ENCODE measurements at regions not wholly inside any gene's neighbourhood (a gene's known extent, or its start where the extent isn't known, plus 50 kb on each side); places are given as distances from the start of the nearest gene placed in this dataset.

DNA sequence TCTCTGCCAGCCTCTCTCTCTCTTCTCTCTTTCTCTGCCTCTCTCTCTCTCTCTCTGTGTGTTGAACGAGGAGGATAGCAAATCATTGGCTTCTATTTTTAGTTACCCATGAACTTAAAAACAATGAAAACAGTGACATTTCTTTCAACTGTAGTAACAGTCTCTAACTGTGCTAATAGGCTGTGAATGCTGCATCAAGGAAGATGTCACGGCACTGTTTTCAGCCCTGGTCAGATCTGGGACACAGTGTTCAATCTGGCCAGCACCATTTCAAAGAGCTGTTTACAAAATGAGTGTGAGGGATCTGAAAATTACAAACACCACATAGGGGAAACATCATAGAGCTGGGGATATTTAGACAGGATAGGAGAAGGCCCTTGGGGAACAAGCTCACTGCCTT lies 717.0 kb downstream of the FGF9 start:
- Mint-ChIP-seq H3K4me1 (peaks cover 23% of the 10 kb centered on the region), H3K4me3 (no peak overlapping the region), H3K36me3 (ENCODE audit: low read depth) (no peaks in the 10 kb centered on the region), H3K27ac (no peak overlapping the region), H3K27me3 (ENCODE audit: low read depth) (no peaks in the 10 kb centered on the region), H3K9me3 (no peaks in the 10 kb centered on the region)
- TF ChIP-seq, protein P1, sequence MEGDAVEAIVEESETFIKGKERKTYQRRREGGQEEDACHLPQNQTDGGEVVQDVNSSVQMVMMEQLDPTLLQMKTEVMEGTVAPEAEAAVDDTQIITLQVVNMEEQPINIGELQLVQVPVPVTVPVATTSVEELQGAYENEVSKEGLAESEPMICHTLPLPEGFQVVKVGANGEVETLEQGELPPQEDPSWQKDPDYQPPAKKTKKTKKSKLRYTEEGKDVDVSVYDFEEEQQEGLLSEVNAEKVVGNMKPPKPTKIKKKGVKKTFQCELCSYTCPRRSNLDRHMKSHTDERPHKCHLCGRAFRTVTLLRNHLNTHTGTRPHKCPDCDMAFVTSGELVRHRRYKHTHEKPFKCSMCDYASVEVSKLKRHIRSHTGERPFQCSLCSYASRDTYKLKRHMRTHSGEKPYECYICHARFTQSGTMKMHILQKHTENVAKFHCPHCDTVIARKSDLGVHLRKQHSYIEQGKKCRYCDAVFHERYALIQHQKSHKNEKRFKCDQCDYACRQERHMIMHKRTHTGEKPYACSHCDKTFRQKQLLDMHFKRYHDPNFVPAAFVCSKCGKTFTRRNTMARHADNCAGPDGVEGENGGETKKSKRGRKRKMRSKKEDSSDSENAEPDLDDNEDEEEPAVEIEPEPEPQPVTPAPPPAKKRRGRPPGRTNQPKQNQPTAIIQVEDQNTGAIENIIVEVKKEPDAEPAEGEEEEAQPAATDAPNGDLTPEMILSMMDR (IDR thresholded peaks at IDR 0.05; ENCODE audit: unreplicated experiment in 3 of 3): no peak

GRCh38 chr13:22399801-22400420 lies 729.0 kb downstream of the FGF9 start:
- peaks cover 5% of the 10 kb centered on the region for H3K27me3 Mint-ChIP-seq (ENCODE audit: low read depth)
- H3K36me3 Mint-ChIP-seq (ENCODE audit: low read depth): no peaks in the 10 kb centered on the region
- H3K4me1 Mint-ChIP-seq: peaks cover 18% of the 10 kb centered on the region
- no peak overlapping the region for H3K4me3 Mint-ChIP-seq
- TF ChIP-seq, protein P1 (IDR thresholded peaks at IDR 0.05; ENCODE audit: unreplicated experiment in 3 of 3): no peak
- no peaks in the 10 kb centered on the region for H3K9me3 Mint-ChIP-seq
- no peak overlapping the region for H3K27ac Mint-ChIP-seq

- Mint-ChIP-seq H3K27me3 (ENCODE audit: low read depth) (peaks cover 5% of the 10 kb centered on the region), H3K36me3 (ENCODE audit: low read depth) (no peaks in the 10 kb centered on the region), H3K9me3 (no peaks in the 10 kb centered on the region), H3K4me1 (peaks cover 29% of the 10 kb centered on the region), H3K27ac (no peak overlapping the region), H3K4me3 (no peak overlapping the region)
- TF ChIP-seq, protein P1 (IDR thresholded peaks at IDR 0.05; ENCODE audit: unreplicated experiment in 3 of 3): no peak
Observed at GRCh38 chr13:22402682-22403081, 731.8 kb downstream of the FGF9 start.

- H3K4me3 Mint-ChIP-seq: no peak overlapping the region
- TF ChIP-seq, protein P1 (IDR thresholded peaks at IDR 0.05; ENCODE audit: unreplicated experiment in 3 of 3): no peak
- H3K36me3 Mint-ChIP-seq (ENCODE audit: low read depth): no peaks in the 10 kb centered on the region
- peaks cover 2% of the 10 kb centered on the region for H3K9me3 Mint-ChIP-seq
- H3K27me3 Mint-ChIP-seq (ENCODE audit: low read depth): peaks cover 5% of the 10 kb centered on the region
- no peak overlapping the region for H3K27ac Mint-ChIP-seq
- H3K4me1 Mint-ChIP-seq: peaks cover 29% of the 10 kb centered on the region
Observed at GRCh38 chr13:22403144-22403543, 732.3 kb downstream of the FGF9 start.

GRCh38 chr13:22405891-22406290 lies 735.0 kb downstream of the FGF9 start:
- H3K36me3 Mint-ChIP-seq (ENCODE audit: low read depth): no peaks in the 10 kb centered on the region
- H3K4me1 Mint-ChIP-seq: peaks cover 14% of the 10 kb centered on the region
- H3K9me3 Mint-ChIP-seq: peaks cover 7% of the 10 kb centered on the region
- H3K4me3 Mint-ChIP-seq: no peak overlapping the region
- H3K27me3 Mint-ChIP-seq (ENCODE audit: low read depth): peaks cover 5% of the 10 kb centered on the region
- TF ChIP-seq, protein P1 (IDR thresholded peaks at IDR 0.05; ENCODE audit: unreplicated experiment in 3 of 3): no peak
- H3K27ac Mint-ChIP-seq: no peak overlapping the region

DNA sequence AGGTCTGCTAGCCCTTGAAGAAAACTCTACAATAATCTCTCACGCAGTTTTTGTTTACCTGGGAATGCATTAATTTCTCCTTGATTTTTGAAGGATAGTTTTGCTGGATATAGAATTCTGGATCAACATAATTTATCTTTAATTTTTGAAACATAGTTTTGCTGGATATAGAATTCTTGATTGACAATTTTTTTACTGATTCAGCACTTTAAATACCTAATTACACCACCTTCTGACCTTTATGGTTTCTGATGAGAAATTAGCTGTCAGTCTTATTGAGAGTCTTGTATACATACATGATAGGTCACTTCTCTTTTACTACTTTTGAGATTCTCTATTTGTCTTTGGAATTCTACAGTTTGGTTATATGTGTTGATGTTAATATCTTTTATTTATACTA lies 741.6 kb downstream of the FGF9 start:
- Mint-ChIP-seq H3K27ac (no peak overlapping the region), H3K9me3 (peaks cover 48% of the 10 kb centered on the region), H3K4me3 (no peak overlapping the region), H3K27me3 (ENCODE audit: low read depth) (no peaks in the 10 kb centered on the region), H3K36me3 (ENCODE audit: low read depth) (peaks cover 4% of the 10 kb centered on the region), H3K4me1 (no peaks in the 10 kb centered on the region)
- TF ChIP-seq, protein P1 (IDR thresholded peaks at IDR 0.05; ENCODE audit: unreplicated experiment in 3 of 3): no peak

All from nephron (organoid).